ENCODE measurements at regions not wholly inside any gene's neighbourhood (a gene's known extent, or its start where the extent isn't known, plus 50 kb on each side); places are given as distances from the start of the nearest gene placed in this dataset.
A peak's percentile ranks its signal among the peaks of the same experiment; 100 is the strongest.
"Not testable (repeated sequence)": the region's sequence is repeated elsewhere in the genome, so short reads cannot be mapped to it uniquely, and the experiment has no call there.

- peak; percentile 45 for DNase-seq
Measured at GRCh38 chr4:189206953-189207352, 733.7 kb upstream of the FRG1 start.

GRCh38 chr4:189207872-189208271 lies 732.8 kb upstream of the FRG1 start:
- DNase-seq, result no peak

GRCh38 chr4:189215574-189215973 lies 725.1 kb upstream of the FRG1 start:
- DNase-seq, result no peak

- DNase-seq, result no peak
Measured at GRCh38 chr4:189221691-189222090, 719.0 kb upstream of the FRG1 start.

GRCh38 chr4:189228726-189229125 lies 711.9 kb upstream of the FRG1 start:
- no peak for DNase-seq

- no peak for DNase-seq
Measured at GRCh38 chr4:189232274-189232673, 708.4 kb upstream of the FRG1 start.

GRCh38 chr4:189233754-189234153 lies 706.9 kb upstream of the FRG1 start:
- not testable (repeated sequence) for DNase-seq

- not testable (repeated sequence) for DNase-seq
Measured at GRCh38 chr4:189234948-189235347, 705.7 kb upstream of the FRG1 start.

- DNase-seq, result no peak
Measured at GRCh38 chr4:189235599-189235998, 705.1 kb upstream of the FRG1 start.

- DNase-seq, result not testable (repeated sequence)
Measured at GRCh38 chr4:189236321-189236720, 704.4 kb upstream of the FRG1 start.

- no peak for DNase-seq
Measured at GRCh38 chr4:189237340-189237739, 703.3 kb upstream of the FRG1 start.

GRCh38 chr4:189255636-189256035 lies 685.0 kb upstream of the FRG1 start:
- DNase-seq, result no peak

GRCh38 chr4:189261475-189261874 lies 679.2 kb upstream of the FRG1 start:
- DNase-seq, result no peak

GRCh38 chr4:189265515-189265914 lies 675.2 kb upstream of the FRG1 start:
- no peak for DNase-seq

GRCh38 chr4:189267312-189267965 lies 673.2 kb upstream of the FRG1 start:
- DNase-seq, result no peak

- DNase-seq, result no peak
Measured at GRCh38 chr4:189278597-189279165, 662.0 kb upstream of the FRG1 start.

- peak; percentile 40 for DNase-seq
Measured at GRCh38 chr4:189279188-189279587, 661.5 kb upstream of the FRG1 start.

- DNase-seq, result no peak
Measured at GRCh38 chr4:189285377-189285776, 655.3 kb upstream of the FRG1 start.

- DNase-seq, result no peak
Measured at GRCh38 chr4:189291939-189292338, 648.7 kb upstream of the FRG1 start.

- DNase-seq, result no peak
Measured at GRCh38 chr4:189293459-189293858, 647.2 kb upstream of the FRG1 start.

- DNase-seq, result no peak
Measured at GRCh38 chr4:189294574-189294973, 646.1 kb upstream of the FRG1 start.

GRCh38 chr4:189299706-189300105 lies 641.0 kb upstream of the FRG1 start:
- no peak for DNase-seq

- no peak for DNase-seq
Measured at GRCh38 chr4:189301692-189302091, 639.0 kb upstream of the FRG1 start.

GRCh38 chr4:189302719-189303118 lies 638.0 kb upstream of the FRG1 start:
- no peak for DNase-seq

GRCh38 chr4:189304167-189304566 lies 636.5 kb upstream of the FRG1 start:
- no peak for DNase-seq
